ENCODE measurements at regions not wholly inside any gene's neighbourhood (a gene's known extent, or its start where the extent isn't known, plus 50 kb on each side); places are given as distances from the start of the nearest gene placed in this dataset.

GRCh38 chr15:96147267-96147666 lies 183.2 kb upstream of the NR2F2 start:
- TF ChIP-seq REST (IDR thresholded peaks at IDR 0.05; ENCODE audit: unreplicated experiment) (no peak), CTCF (conservative IDR thresholded peaks at IDR 0.05; ENCODE audit: low read depth in 2 of 2) (no peak), CREB1 (CRISPR knock-in tag; IDR thresholded peaks at IDR 0.05; ENCODE audit: low read depth) (no peak), EZH2 (IDR thresholded peaks at IDR 0.05; ENCODE audit: low read depth, unreplicated experiment) (no peak), POLR2AphosphoS5 (IDR thresholded peaks at IDR 0.05; ENCODE audit: low read depth) (no peak), ETS1 (IDR thresholded peaks at IDR 0.05) (no peak), EZH2phosphoT487 (IDR thresholded peaks at IDR 0.05; ENCODE audit: unreplicated experiment) (no peak), STAT1 (IDR thresholded peaks at IDR 0.05; ENCODE audit: unreplicated experiment) (no peak), JUNB (IDR thresholded peaks at IDR 0.05; ENCODE audit: unreplicated experiment) (no peak), NANOG (IDR thresholded peaks at IDR 0.05; ENCODE audit: borderline replicate concordance) (no peak), ZNF331 (CRISPR knock-in tag; IDR thresholded peaks at IDR 0.05; ENCODE audit: low read depth) (no peak), ZNF114 (CRISPR knock-in tag; IDR thresholded peaks at IDR 0.05) (no peak)
